K562 (cell line): ENCODE measurements at regions not wholly inside any gene's neighbourhood (a gene's known extent, or its start where the extent isn't known, plus 50 kb on each side); places are given as distances from the start of the nearest gene placed in this dataset.

Experiments
- ATAC-seq: fragments of 200-7000 bp; cut with Tn5 transposase; 3 replicates; pipeline ENCODE4 v1.9.1; 2020; ENCODE audit warnings: moderate library complexity
- BruUV-seq: library from RNA; stranded (reverse); fragments of 400-500 nt; replicated peaks from 2 replicates; lab custom pipeline; 2021; lab: Mats Ljungman, UMichigan
- CTCF ChIA-PET: fragments of 300-600 bp; formaldehyde crosslinking; extraction: SDS; loops from one replicate; lab custom pipeline; 2021; ENCODE audit warnings: low intra/inter-chr PET ratio; lab: Yijun Ruan, JAX
- POLR2A ChIA-PET: fragments of 300-600, 350-650 bp; sonication (Branson Sonifier 250); formaldehyde crosslinking; extraction: SDS; loops from one replicate; lab custom pipeline; 2021; ENCODE audit warnings: antibody characterized with exemption, inconsistent platforms; lab: Yijun Ruan, JAX
- DNase-seq, 4 experiments: peaks; one replicate each; pipeline versions ENCODE4 v3.0.0 to v3.0.0-alpha.2; 2011 to 2018; ENCODE audit warnings: low spot score in 3 of 4, mixed read lengths in 3 of 4; ENCODE audit errors: extremely low read depth in 1 of 4
- FAIRE-seq: peaks from 2 replicates; lab custom pipeline; 2011; peaks lifted over from hg19 to GRCh38; lab: Jason Lieb, UNC
- H2AFZ ChIP-seq: 2 replicates; pipeline ENCODE4 v1.6.0; 2011; ENCODE audit warnings: low read depth, low read length, control low read depth, inconsistent platforms
- H3K27ac ChIP-seq: fragments of 200-600 bp; 3 replicates; pipeline ENCODE4 v1.8.0; 2011; ENCODE audit warnings: low read depth, mild to moderate bottlenecking, control low read depth, inconsistent platforms, low read length, moderate library complexity, mixed read lengths; ENCODE audit errors: extremely low read depth
- H3K27me3 ChIP-seq, 2 experiments: fragments of 300-600 bp in 1 of 2; 2 replicates in 1 of 2; 3 replicates in 1 of 2; pipeline versions ENCODE4 v1.6.0 to v1.8.0; 2011; ENCODE audit warnings: inconsistent platforms in 2 of 2, low read length in 2 of 2, mild to moderate bottlenecking in 1 of 2, mixed read lengths in 1 of 2, moderate library complexity in 1 of 2; ENCODE audit not compliant: control insufficient read depth in 2 of 2, insufficient read depth in 2 of 2
- H3K36me3 ChIP-seq: fragments of 300-600 bp; 3 replicates; pipeline ENCODE4 v1.8.0; 2011; ENCODE audit warnings: mild to moderate bottlenecking, low read length, inconsistent platforms; ENCODE audit not compliant: control insufficient read depth, insufficient read depth
- H3K4me1 ChIP-seq, 2 experiments: fragments of 200-600 bp in 1 of 2; replicated peaks in 1 of 2; 2 replicates in 1 of 2; 3 replicates in 1 of 2; pipeline versions ENCODE4 v1.5.1 to v1.8.0; 2011; ENCODE audit warnings: inconsistent platforms in 2 of 2, low read length in 2 of 2, mild to moderate bottlenecking in 1 of 2, mixed read lengths in 1 of 2, moderate library complexity in 1 of 2; ENCODE audit not compliant: control insufficient read depth in 2 of 2, insufficient read depth in 2 of 2
- H3K4me2 ChIP-seq: 2 replicates; pipeline ENCODE4 v1.6.1; 2011; ENCODE audit warnings: low read length, control low read depth, inconsistent platforms, mixed read lengths; ENCODE audit not compliant: insufficient read depth
- H3K4me3 ChIP-seq: fragments of 200-600 bp; sonication (generic), shearing (Covaris generic); 2 replicates; pipeline ENCODE4 v1.5.1; 2016; ENCODE audit warnings: control low read depth, inconsistent platforms
- H3K79me2 ChIP-seq: fragments of 200-600 bp; 3 replicates; pipeline ENCODE4 v1.8.0; 2011; ENCODE audit warnings: low read length, inconsistent platforms; ENCODE audit not compliant: control insufficient read depth, insufficient read depth
- H3K9ac ChIP-seq, 2 experiments: 2 replicates each; pipeline versions ENCODE4 v1.6.0 to v1.6.1; 2011; ENCODE audit warnings: low read depth in 2 of 2, low read length in 2 of 2, control low read depth in 1 of 2, inconsistent platforms in 1 of 2, mild to moderate bottlenecking in 1 of 2, mixed read lengths in 1 of 2; ENCODE audit not compliant: insufficient read depth in 1 of 2
- H3K9me1 ChIP-seq: one replicate; pipeline ENCODE4 v1.6.0; 2011; ENCODE audit warnings: inconsistent platforms, mild to moderate bottlenecking, low read length, moderate library complexity; ENCODE audit not compliant: control insufficient read depth, insufficient read depth
- H3K9me3 ChIP-seq: replicated peaks from 2 replicates; pipeline ENCODE4 v1.5.1; 2011; ENCODE audit warnings: low read depth, low read length, inconsistent platforms; ENCODE audit not compliant: control insufficient read depth, insufficient read depth
- H4K20me1 ChIP-seq: replicated peaks from 2 replicates; pipeline ENCODE4 v1.6.1; 2011; ENCODE audit warnings: low read length, inconsistent platforms, mixed read lengths; ENCODE audit not compliant: control insufficient read depth, insufficient read depth
- CBFA2T3 ChIP-seq: fragments of 450-650 bp; IDR thresholded peaks from 2 replicates; pipeline ENCODE4 v1.6.1; 2017
- EP300 ChIP-seq: IDR thresholded peaks from 2 replicates; pipeline ENCODE4 v1.6.1; 2012; ENCODE audit warnings: low read length, improper control_type of control experiment
- ERF ChIP-seq: fragments of 450-650 bp; formaldehyde crosslinking; IDR thresholded peaks from 2 replicates; pipeline ENCODE4 v1.4.0; 2020; ENCODE audit warnings: mild to moderate bottlenecking, mixed read lengths
- FOXA1 ChIP-seq: fragments of 450-650 bp; IDR thresholded peaks from 2 replicates; pipeline ENCODE4 v1.6.1; 2016; ENCODE audit warnings: mild to moderate bottlenecking, borderline replicate concordance
- SMARCC2 ChIP-seq: fragments of 450-650 bp; IDR thresholded peaks from 2 replicates; pipeline ENCODE4 v1.6.1; 2017; ENCODE audit warnings: antibody characterized with exemption, moderate library complexity, mild to moderate bottlenecking, low read depth
- SP2 ChIP-seq: IDR thresholded peaks from 2 replicates; pipeline ENCODE4 v1.6.1; 2011; ENCODE audit warnings: mild to moderate bottlenecking, low read depth, low read length, moderate library complexity; ENCODE audit not compliant: poor library complexity, severe bottlenecking; ENCODE audit errors: extremely low read depth
- THRAP3 ChIP-seq: fragments of 450-650 bp; IDR thresholded peaks from 2 replicates; pipeline ENCODE4 v1.6.1; 2016; ENCODE audit warnings: mild to moderate bottlenecking, inconsistent platforms, borderline replicate concordance
- WGBS: fragments of 100-300 bp; shearing (Covaris generic); methylation state at CpG from one replicate; pipeline ENCODE4 v1.1.6; 2016; ENCODE audit warnings: low coverage, mixed read lengths; ENCODE audit not compliant: insufficient coverage; ENCODE audit errors: missing lambda C conversion rate; 5-methylcytosine and 5-hydroxymethylcytosine counted together
- in situ Hi-C: fragments of 300-500 bp; cut with MboI; formaldehyde crosslinking; loops from 4 replicates; pipeline ENCODE4 v1.15.0; 2018; ENCODE audit warnings: inconsistent platforms, mixed read lengths
- intact Hi-C: fragments of 100-400 bp; cut with micrococcal nuclease; formaldehyde crosslinking; loops from 2 replicates; pipeline ENCODE4 v1.14.2; 2022
- TF ChIP-seq, protein P1 (sequence below), 2 experiments: fragments of 450-650 bp in 1 of 2; sonication (generic) in 1 of 2; formaldehyde crosslinking; conservative IDR thresholded peaks; 2 replicates each; pipeline versions ENCODE4 v1.4.0 to v1.8.1; 2020 to 2022; ENCODE audit warnings: mild to moderate bottlenecking in 1 of 2, missing genetic modification reagents in 1 of 2
- TF ChIP-seq, protein P2 (sequence below): fragments of 250-450 bp; sonication (Bioruptor Pico); IDR thresholded peaks from 2 replicates; pipeline ENCODE4 v1.5.0; 2021
- TF ChIP-seq, protein P3 (sequence below): fragments of 450-650 bp; IDR thresholded peaks from 2 replicates; pipeline ENCODE4 v1.6.1; 2016; ENCODE audit warnings: missing biosample characterization, missing genetic modification characterization
- TF ChIP-seq, protein P4 (sequence below), 2 experiments: fragments of 450-650 bp; IDR thresholded peaks; 2 replicates each; pipeline ENCODE4 v1.6.1; 2016
- TF ChIP-seq, protein P5 (sequence below): fragments of 250-450 bp; sonication (Bioruptor Pico); IDR thresholded peaks from 2 replicates; pipeline ENCODE4 v1.8.0; 2022; ENCODE audit warnings: moderate library complexity, mild to moderate bottlenecking, inconsistent platforms

DNA sequence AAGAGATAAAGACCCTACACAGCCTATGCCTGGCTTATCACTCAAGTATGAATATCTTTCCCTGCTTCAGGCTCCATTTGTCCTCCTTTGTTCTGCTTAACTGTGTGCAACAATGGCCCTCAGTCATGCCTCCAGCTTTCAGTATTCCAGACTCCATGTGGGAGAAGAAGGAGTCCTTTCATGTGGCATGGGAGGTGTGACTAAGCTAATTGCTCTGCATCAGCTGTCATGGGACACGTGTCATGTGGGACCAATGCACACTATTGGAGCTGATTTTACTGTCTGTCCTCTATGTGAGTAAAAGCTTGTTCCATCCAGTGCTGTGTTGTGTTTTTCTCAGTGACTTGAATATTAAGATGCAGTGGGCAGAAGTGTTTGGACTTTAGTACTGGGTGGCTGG, 1198.3 kb downstream of the OLFM4 start:
- WGBS: 0% methylated on average over 1 of the region's 1 CpG
- TF ChIP-seq EP300 (no peak), SP2 (no peak), THRAP3 (no peak)
- TF ChIP-seq, protein P1, sequence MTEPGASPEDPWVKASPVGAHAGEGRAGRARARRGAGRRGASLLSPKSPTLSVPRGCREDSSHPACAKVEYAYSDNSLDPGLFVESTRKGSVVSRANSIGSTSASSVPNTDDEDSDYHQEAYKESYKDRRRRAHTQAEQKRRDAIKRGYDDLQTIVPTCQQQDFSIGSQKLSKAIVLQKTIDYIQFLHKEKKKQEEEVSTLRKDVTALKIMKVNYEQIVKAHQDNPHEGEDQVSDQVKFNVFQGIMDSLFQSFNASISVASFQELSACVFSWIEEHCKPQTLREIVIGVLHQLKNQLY (CRISPR knock-in tag; conservative IDR thresholded peaks at IDR 0.05): no peak
- Histone ChIP-seq H3K9me3 (no peaks in the 10 kb centered on the region), H3K9ac (no peak overlapping the region), H3K4me2 (no peak overlapping the region), H3K27ac (no peak overlapping the region), H2AFZ (no peak overlapping the region), H3K9me1 (no peaks in the 10 kb centered on the region), H3K79me2 (no peaks in the 10 kb centered on the region), H4K20me1 (no peaks in the 10 kb centered on the region), H3K4me1 (no peaks in the 10 kb centered on the region), H3K27me3 (no peaks in the 10 kb centered on the region), H3K36me3 (no peaks in the 10 kb centered on the region), H3K4me3 (no peak overlapping the region)
- CTCF ChIA-PET: no interaction called here
- BruUV-seq: no TSS peak
- ATAC-seq: no peak
- FAIRE-seq: no peak
- DNase-seq: no peak
- intact Hi-C loops: no loop called here
- POLR2A ChIA-PET: no interaction called here
- in situ Hi-C loops: no loop called here

DNA sequence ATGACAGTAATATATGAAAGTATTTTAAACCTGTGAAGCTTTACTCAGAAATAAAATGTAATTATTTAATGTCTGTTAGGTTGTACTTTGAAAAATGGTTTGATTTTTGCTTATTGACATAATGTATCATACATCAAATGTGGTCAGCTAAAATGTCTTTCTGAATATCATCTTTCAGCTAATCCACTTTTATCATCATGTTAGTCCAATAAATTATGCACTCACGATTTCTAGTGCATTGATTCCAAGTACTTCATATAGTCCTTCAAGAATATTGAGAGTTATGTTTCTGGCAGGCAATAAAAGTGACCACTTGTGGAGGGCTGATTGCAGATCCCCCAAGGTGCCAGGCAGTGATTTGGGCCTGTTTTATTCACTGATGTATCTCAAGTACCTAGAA, 1204.1 kb downstream of the OLFM4 start:
- DNase-seq (no peak), ATAC-seq (no peak), FAIRE-seq (no peak)
- Histone ChIP-seq H3K9ac (no peak overlapping the region), H3K4me3 (no peak overlapping the region), H2AFZ (no peak overlapping the region), H3K4me1 (no peaks in the 10 kb centered on the region), H3K4me2 (no peak overlapping the region), H4K20me1 (no peaks in the 10 kb centered on the region), H3K36me3 (no peaks in the 10 kb centered on the region), H3K9me3 (no peaks in the 10 kb centered on the region), H3K79me2 (no peaks in the 10 kb centered on the region), H3K27ac (no peak overlapping the region), H3K9me1 (no peaks in the 10 kb centered on the region), H3K27me3 (no peaks in the 10 kb centered on the region)
- in situ Hi-C loops (no loop called here), intact Hi-C loops (no loop called here)
- POLR2A ChIA-PET: no interaction called here
- 0% methylated on average over 1 of the region's 1 CpG for WGBS
- CTCF ChIA-PET: no interaction called here
- no TSS peak for BruUV-seq
- TF ChIP-seq, protein P2, sequence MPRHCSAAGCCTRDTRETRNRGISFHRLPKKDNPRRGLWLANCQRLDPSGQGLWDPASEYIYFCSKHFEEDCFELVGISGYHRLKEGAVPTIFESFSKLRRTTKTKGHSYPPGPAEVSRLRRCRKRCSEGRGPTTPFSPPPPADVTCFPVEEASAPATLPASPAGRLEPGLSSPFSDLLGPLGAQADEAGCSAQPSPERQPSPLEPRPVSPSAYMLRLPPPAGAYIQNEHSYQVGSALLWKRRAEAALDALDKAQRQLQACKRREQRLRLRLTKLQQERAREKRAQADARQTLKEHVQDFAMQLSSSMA (CRISPR knock-in tag): no peak
- TF ChIP-seq ERF (no peak), CBFA2T3 (no peak), SMARCC2 (no peak), FOXA1 (no peak)
- TF ChIP-seq, protein P3, sequence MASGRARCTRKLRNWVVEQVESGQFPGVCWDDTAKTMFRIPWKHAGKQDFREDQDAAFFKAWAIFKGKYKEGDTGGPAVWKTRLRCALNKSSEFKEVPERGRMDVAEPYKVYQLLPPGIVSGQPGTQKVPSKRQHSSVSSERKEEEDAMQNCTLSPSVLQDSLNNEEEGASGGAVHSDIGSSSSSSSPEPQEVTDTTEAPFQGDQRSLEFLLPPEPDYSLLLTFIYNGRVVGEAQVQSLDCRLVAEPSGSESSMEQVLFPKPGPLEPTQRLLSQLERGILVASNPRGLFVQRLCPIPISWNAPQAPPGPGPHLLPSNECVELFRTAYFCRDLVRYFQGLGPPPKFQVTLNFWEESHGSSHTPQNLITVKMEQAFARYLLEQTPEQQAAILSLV: no peak
- TF ChIP-seq, protein P4, sequence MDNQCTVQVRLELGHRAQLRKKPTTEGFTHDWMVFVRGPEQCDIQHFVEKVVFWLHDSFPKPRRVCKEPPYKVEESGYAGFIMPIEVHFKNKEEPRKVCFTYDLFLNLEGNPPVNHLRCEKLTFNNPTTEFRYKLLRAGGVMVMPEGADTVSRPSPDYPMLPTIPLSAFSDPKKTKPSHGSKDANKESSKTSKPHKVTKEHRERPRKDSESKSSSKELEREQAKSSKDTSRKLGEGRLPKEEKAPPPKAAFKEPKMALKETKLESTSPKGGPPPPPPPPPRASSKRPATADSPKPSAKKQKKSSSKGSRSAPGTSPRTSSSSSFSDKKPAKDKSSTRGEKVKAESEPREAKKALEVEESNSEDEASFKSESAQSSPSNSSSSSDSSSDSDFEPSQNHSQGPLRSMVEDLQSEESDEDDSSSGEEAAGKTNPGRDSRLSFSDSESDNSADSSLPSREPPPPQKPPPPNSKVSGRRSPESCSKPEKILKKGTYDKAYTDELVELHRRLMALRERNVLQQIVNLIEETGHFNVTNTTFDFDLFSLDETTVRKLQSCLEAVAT (IDR thresholded peaks at IDR 0.05): no peak
- TF ChIP-seq, protein P5, sequence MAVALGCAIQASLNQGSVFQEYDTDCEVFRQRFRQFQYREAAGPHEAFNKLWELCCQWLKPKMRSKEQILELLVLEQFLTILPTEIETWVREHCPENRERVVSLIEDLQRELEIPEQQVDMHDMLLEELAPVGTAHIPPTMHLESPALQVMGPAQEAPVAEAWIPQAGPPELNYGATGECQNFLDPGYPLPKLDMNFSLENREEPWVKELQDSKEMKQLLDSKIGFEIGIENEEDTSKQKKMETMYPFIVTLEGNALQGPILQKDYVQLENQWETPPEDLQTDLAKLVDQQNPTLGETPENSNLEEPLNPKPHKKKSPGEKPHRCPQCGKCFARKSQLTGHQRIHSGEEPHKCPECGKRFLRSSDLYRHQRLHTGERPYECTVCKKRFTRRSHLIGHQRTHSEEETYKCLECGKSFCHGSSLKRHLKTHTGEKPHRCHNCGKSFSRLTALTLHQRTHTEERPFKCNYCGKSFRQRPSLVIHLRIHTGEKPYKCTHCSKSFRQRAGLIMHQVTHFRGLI (CRISPR knock-in tag): no peak
